Islet of Langerhans (tissue), 1 donor: ENCODE measurements at regions not wholly inside any gene's neighbourhood (a gene's known extent, or its start where the extent isn't known, plus 50 kb on each side); places are given as distances from the start of the nearest gene placed in this dataset.
"Not testable (repeated sequence)": the region's sequence is repeated elsewhere in the genome, so short reads cannot be mapped to it uniquely, and the experiment has no call there.

Source experiments
- FAIRE-seq: peaks from one replicate; lab custom pipeline; 2011; peaks lifted over from hg19 to GRCh38; lab: Jason Lieb, UNC

DNA sequence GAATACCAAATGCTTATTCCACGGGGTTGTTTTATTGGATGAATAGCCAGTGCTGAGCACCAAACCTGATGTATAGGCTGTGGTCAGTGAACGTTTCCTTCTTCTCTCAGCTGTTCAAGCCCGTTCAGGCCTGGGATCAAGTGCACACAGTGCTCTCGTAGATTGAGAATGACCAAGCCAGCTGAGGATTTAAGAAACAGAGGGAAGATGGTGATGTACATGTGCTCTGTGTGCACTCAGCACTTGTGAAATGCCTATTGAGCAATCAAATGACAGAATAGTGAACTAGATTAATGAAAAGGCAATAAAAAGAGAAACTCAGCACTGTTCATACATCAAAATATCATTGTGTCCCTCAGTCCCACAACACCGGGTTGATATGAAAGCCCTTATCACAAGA lies 302.5 kb downstream of the BMPER start:
- FAIRE-seq, result no peak

DNA sequence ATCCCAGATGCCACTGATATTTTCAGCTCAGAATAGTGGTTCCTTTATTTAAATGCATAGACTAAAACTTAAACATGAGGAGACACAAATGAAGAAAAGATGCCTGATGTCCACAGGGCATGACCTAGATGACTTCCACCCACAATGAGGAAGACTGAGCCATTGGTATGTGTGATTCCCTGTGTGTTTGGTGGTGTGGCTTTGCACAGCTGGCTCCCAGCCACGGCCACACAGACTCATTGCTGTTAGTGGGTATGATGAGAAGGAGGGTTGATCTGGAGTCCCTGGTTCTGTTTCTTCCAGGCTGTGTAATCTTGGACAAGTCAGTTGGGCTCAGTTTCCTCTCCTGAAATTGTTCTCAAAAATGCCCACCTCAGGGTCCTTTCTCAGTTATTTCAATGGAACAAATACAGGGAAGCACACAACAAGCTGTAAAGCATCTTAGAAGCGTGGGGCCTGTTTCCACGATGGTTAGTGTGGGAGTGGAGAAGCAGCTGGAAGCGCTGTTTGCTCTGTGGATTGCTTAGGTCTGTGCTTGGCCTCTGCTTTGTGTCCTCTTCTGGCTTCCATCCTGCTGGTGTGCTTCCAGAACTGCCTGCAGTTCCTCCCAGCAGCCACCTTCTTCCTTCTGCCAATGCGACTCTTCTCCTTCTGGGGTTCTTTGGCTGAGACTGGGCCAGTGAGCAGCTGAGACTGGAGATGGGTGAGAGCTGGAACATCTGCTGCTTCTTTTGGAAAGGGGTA lies 303.7 kb downstream of the BMPER start:
- FAIRE-seq, result no peak

DNA sequence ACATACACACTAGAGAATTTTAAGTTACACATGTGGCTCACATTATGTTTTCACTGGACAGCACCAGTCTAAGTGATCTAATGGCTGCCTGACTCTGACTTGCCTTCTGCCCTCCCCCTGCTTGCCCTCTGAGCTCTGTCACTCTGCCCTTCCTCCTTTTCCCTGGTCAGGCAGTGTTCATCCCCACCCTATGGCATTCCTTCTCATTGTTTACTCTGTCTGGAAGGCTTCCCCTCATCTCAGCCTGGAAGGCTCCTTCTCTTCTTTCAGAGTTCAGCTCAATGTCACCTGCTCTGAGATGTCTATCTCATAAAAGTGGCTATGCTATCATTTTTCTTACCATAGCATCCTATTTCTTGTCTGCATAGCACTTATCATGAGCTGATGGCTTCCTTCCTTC lies 305.7 kb downstream of the BMPER start:
- no peak for FAIRE-seq

DNA sequence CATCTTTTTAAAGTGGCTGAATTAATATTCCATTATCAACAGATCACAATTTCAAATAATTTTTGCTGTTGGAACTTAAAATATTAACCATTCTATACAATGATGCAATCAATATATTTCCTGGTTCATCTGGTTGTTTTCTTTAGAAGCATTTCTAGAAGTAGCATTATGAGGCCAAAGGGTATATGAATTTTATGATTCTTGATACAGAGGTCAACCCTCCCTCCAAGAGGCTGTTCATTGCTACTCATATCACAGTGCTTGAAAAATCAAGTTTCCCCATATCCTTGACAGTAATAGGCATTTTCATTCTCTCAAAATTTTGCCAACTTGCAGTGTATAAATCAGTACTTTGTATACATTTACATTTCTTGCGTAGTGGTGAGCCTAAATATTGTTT lies 312.6 kb downstream of the BMPER start:
- FAIRE-seq, result no peak

DNA sequence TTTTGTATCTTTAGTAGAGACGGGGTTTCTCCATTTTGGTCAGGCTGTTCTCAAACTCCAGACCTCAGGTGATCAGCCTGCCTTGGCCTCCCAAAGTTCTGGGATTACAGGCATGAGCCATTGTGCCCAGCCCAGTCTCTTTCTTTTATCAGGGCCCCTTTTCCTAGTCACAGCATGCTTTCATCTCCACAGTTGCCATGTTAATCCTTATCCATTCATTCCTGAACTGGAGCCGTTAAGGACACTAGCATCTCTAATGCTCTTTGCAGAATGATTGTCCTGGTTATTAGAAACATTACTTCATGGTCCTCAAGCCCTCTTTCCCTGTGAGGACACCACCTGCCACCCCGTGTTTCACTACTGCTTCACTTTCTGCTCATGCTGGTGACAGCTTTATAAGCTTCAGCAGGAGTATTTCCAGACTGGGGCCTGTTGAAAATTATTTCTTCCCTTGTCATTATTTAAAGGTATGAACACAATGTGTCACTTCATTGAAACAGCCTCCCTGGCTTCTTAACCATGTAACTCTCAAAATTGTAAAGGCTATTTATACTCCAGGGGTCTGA lies 313.9 kb downstream of the BMPER start:
- FAIRE-seq, result no peak

DNA sequence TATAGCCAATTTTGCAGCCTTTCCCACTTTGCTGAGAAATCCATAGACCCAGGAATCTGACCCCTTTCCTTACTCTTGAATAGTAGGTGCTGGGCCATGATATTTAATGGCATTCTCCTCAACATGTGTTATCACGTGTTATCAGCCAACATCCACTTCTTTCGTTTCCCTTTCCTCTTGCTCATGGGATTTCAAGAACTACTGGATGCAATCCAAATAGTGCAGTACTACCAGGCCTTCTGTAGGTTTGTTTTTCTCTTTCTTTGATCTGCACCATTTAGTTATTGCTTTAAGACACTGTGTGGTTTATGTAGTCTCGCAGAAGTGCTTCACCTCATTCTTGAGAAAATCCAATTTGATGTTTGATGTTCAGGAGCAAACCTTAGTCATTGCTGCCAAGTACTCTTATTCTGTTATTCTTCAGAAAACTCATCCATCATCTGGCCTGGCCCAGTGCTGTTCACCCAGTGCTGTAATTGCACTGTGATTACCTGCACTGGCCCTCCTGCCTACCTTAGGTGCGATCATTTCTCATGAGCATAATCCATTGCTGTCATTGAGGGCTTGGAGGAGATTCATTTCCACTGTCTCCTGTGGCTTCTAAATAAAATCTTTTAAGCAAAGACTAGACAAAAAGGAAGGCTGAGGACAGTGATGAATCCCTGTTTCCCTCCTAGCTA lies 315.3 kb downstream of the BMPER start:
- FAIRE-seq, result no peak

DNA sequence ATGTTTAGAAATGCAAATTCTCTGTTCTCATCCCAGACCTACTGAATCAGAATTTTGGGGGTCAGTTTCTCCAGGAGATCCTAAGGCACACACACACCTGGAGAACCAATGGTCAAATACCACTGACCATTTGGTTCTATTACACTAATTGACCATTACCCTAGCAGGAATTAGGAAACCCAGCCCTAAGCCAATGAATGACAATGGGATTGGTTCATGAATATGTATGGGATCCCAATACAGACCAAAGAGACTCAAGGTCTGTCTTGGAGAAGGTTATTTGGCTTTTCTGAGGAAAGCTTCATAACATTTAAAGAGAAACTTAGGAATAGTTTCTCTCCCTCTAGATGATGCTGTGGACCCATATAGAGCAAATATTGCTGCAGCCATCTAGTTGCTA lies 317.0 kb downstream of the BMPER start:
- no peak for FAIRE-seq

DNA sequence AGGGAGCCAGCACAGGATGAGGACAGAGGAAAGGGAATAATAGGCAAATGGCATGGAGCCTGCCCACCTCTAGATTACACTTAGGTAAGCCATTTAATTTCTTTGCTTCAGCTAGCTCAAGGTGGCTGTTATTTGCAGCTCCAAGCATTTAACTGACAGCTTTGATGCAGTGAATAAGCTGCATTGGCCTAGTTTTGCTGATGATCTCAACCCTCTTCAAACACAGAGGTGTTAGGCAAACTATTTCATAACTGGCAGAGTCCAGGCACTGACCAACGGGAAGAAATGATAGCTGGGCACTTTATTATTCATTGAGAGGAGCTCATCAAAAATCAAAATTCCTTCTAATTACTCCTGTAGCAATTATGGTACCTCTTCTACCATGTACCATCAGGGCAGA lies 317.4 kb downstream of the BMPER start:
- FAIRE-seq, result peak; percentile 98

DNA sequence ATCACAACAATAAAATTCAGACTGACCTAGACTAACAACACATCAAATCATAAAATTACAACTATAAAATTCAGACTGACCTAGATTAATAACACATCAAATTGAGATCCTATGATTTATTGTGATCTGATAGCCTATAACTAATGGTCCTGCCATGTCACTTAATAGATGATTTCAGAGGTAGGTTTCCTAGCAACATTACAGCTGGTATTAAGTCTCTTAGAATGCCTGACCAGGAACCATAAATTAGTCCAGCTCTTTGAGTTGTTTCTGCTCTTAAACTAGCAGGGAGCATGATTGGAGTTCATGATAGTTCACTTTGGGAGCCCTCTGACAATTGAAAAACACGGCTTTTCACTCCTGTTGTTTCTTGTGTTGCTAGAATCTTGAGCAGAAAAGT lies 318.9 kb downstream of the BMPER start:
- peak; percentile 97 for FAIRE-seq

DNA sequence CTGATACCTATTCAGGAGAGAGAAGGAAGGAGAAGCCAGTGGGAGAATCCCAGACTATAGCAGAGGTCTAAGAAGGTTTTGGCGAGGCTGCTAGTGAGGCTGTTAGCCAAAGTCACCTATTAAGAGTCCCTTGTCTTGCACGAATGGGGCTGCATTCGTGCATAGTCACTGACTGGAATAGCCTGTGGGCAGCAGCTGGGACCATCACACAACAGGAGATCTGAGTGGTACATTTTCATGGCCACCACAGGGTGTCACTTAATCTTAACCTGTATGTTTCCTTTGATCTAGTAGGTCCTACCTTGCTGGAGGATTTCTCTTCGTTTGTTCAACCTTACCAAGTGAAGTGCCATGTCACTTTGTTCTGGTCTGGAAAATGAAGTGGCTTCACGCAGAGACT lies 319.9 kb downstream of the BMPER start:
- FAIRE-seq, result no peak

DNA sequence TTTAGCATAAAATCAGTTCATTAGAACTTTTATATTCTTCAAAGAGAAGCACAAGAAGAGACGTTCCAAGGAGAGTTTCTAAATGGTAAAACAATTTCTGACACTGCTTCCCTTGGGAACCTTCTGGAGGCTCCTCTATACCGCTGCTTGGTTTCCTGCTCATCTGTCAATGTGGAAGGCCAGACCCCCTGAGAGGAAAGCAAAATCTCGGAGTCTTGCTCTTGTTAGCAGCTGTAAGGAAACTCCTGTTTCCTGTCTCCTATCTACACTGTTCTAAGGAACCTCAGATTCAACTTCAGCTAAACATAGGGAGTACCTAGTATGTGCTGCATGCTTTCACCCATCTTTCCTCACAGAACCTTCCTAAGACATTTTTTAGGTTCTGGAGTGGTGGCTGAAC lies 322.2 kb downstream of the BMPER start:
- no peak for FAIRE-seq

DNA sequence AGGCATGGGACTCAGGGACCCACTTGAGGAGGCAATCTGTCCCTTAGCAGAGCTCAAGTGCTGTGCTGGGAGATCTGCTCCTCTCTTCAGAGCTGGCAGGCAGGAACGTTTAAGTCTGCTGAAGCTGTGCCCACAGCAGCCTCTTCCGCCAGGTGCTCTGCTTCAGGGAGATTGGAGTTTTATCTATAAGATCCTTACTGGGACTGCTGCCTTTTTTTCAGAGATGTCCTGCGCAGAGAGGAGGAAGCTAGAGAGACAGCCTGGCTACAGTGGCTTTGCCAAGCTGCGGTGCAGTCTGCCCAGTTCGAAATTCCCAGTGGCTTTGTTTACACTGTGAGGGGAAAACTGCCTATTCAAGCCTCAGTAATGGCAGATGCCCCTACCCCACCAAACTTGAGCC lies 329.8 kb downstream of the BMPER start:
- not testable (repeated sequence) for FAIRE-seq

DNA sequence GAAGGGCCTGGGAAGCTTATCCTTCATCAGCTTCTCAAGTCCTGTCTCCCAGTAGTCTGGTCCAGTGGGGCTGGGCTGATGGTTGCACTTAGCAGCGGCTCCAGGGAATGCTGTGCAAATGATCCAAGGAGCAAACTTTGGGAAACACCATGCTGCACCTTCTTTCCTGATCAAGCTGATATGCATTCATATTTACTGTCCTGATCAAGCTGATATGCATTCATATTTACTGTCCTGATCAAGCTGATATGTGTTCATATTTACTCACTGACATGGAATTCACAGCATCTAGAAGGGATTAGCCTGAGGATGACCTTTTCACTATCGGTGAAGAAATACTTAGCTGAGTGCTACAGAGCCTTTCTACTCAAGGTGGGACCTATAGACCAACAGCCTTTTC lies 330.7 kb downstream of the BMPER start:
- FAIRE-seq, result no peak

DNA sequence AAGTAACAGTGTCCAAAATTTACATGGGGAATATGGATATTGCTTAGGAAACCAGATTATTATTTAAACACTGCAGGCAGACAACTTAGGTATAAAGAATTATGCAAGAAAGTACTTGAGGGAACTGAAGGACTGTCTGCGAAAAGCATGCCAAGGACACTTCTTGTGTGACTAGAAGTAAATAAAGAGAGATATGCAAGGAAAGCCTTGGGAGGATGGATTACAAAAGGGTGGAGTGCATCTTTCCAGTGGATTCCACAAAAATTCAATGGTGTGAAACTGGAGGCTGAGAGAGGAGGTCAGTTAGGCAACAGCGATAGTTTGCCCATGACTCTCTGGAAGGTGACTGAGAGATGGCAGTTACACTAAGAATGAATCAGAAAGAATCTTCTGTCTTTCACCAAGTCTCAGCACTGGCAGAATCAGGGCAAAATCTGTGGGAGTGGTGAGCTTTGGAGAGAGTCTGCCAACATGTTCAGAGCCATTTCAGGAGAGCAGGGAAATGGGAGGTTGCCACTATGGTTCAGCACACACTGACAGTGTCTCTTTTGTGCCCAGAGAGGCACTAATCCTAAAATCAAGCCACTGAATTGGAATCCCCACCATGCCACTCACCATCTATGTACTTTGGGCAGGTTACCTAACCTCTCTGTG lies 331.6 kb downstream of the BMPER start:
- FAIRE-seq, result no peak

DNA sequence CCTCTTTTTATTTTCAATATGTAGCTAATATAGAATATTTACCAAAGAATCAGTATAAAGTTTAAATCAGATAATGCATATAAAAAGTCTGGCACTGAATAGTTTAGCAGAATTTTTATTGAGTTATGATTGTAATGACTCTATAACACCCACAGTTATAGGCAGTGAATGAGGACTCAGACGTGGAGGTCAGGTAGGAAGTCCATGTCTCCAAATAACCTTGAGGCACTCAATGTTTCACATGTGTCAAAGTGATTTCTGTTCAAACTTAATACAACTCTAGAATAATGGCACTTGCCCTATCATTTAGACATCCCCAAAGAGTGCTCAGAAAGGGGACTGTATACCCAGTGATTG lies 332.1 kb downstream of the BMPER start:
- no peak for FAIRE-seq

DNA sequence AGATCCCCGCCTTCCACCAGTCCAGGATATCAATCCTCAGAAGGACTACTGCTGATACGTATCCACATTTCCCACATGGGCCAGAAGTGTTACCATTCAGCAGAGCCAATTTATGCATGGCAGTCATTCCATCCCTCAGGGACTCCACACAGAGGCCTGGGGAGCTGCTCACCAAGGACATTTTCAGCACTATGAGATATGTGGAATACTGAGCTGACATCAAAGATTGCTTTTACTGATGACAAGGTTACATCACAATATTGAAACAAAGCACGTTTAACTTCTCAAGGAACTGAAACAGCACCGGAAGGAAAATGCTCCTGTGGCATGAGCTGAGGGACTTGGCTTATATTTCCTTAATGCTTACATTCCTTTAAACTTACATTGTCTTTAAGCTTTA lies 335.1 kb downstream of the BMPER start:
- FAIRE-seq, result no peak

DNA sequence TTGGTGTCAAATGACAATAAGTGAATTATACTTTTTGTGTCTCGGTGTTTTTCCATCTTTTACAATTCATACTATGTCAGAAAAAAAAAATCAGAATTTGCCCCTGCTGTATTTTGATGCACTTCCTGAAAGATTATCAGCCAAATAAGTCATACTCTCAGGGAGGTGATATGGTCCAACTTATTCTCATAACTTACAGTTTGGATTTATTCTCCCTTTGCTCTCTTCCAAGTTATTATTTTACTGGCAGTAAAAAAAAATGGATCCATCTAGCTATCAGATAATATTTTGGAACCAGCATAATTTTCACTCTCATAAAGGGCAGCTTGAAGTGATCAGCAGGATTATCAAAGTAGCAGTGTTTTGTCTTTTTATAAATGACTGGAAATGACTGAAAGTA lies 337.1 kb downstream of the BMPER start:
- FAIRE-seq, result no peak

DNA sequence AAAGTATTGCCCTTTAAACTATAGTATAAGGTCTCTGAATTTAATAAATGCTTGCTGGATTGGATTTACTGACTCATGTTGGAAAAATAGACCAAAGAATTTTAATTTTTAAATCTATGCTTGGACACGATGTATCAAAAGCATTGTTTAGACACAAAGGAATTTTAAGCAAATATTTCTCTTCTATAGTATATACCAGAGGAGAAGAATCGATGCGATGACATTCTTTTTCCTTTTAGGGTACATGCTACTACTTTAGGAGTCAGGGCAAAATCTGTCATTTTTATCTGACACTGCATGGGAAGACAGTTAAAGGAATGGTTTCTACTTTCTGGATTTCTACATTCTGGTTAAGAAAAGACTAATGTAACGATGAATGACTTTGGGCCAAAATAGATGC lies 339.9 kb downstream of the BMPER start:
- no peak for FAIRE-seq

DNA sequence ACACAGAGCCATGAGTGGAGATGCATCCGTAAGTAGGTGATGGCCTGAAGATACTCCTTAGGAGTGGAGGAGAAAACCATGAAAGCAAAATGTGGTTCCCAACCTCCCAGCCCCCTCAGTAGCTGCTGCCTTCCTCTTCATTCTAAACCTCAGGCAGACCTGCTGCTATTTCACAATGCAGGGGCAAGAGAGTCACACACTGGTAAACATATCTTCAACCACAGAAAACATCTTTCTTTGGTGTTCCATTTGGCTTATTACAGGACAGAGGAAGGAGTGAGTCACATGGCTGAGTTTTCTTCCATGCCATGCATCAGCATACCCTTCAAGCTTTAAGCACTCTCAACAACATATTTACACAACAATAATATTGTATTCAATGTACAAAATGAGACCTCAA lies 342.1 kb downstream of the BMPER start:
- no peak for FAIRE-seq

DNA sequence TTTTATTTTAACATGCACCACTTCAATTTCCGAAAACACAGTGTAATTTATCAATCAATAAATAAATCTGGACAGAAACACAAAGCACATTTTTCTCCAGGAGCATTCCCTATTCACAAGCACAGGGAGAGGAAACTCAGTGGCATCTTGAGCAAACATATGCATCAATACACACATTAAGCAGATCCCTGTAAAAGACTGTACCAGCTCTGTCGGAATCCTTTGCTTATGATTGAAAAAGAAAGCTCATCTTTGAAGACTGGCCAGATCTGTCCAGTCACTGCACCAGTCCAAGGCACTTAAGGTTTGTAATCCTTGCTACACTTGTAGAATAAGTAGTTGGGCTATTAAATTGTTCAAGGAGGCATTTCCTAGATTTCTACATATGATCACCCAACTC lies 343.9 kb downstream of the BMPER start:
- FAIRE-seq, result no peak

DNA sequence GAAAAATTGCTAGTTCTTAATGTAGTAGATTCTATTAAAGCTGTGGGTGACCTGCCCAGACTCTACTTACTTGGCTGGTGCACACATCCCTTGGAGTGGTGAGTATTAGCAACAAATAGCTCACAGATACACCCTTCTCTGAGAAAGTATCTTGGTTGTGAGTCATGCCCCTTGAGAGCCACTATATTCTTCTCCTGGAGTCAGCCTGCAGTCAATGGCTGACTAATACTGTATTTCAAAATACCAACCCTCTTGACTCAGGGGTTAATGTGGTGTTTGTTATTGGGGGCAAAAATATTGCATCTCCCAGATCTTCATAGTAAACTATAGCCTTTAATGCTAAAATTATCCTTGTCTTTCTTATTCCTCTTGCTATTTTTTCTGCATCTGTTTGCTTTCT lies 354.9 kb downstream of the BMPER start:
- no peak for FAIRE-seq

DNA sequence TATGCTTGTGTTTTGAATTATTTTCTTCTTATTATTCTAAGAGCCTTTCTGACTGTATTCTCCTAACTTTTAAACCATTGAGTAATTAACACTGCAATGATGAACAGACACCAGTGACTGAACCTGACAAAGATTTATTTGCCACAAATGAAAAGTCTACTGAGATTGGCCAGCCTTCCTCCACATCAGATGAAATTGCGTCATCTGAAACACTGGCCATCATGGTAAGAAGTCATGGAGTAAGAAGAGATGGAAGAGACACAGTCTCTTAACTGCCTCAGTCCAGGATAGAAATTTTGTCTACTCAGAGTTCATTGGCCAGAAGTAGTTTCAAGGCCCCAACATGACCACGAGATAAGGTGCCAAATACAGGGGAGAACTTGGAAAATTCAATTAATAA lies 357.8 kb downstream of the BMPER start:
- no peak for FAIRE-seq

DNA sequence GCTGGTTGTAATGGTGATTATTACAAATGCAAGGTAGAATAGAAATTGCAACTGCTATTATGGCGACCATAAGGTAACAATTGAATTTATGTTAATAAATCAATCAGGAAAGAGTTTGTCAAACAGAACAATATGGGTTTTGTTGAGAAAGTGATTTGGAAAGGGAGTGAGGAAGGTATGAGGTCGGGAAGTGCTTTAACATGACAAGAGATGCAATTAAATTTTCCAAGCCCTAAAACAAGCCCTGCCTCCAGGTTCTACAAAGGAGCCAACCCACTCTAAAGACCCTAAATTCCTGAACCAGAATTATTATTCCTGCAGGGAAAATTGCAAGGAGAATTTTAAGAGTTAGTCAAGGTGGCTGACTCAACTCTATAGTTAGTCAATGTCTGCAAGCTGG lies 363.7 kb downstream of the BMPER start:
- FAIRE-seq, result no peak

DNA sequence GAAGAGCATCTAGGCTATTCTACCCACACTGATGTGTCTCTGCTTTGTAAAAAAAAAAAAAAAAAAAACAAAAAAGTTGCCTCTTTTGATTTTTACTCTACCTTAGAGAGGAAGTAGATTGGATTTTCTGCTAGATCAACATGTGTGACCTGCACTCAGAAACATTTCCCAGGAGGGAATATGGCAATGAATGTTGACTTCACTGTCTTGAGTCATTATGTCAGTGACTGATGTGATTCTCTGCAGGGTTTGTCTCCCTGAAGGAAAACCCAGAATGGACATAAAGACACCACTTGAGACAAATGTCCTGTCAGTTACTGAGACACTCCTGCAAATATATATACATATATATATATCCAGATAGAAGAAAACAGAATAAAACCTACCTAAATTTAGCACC lies 370.3 kb downstream of the BMPER start:
- FAIRE-seq, result no peak
